Naive B cell (primary cell): ENCODE measurements at regions not wholly inside any gene's neighbourhood (a gene's known extent, or its start where the extent isn't known, plus 50 kb on each side); places are given as distances from the start of the nearest gene placed in this dataset.
A peak's percentile ranks its signal among the peaks of the same experiment; 100 is the strongest.
"Not testable (repeated sequence)": the region's sequence is repeated elsewhere in the genome, so short reads cannot be mapped to it uniquely, and the experiment has no call there.

Experiments used
- ATAC-seq, 2 donors: fragments of 150-1000 bp; cut with Tn5 transposase; 2 replicates each; pipeline ENCODE4 v1.10.0; 2021; ENCODE audit warnings: low read depth in 2 of 2, mild to moderate bottlenecking in 2 of 2, moderate library complexity in 2 of 2
- DNase-seq: peaks from one replicate; pipeline ENCODE4 v3.0.0; 2022
- H3K27ac Mint-ChIP-seq, 6 donors: one replicate each; pipeline ENCODE4 v1.8.0; 2020 to 2022; ENCODE audit warnings: mild to moderate bottlenecking in 6 of 6, mixed read lengths in 6 of 6, moderate library complexity in 5 of 6, inconsistent platforms in 2 of 6
- H3K27me3 Mint-ChIP-seq, 3 donors: one replicate each; pipeline ENCODE4 v1.8.0; 2021 to 2022; ENCODE audit warnings: mixed read lengths in 3 of 3, mild to moderate bottlenecking in 1 of 3
- H3K36me3 Mint-ChIP-seq, 2 donors: one replicate each; pipeline ENCODE4 v1.8.0; 2020 to 2022; ENCODE audit warnings: mixed read lengths in 2 of 2, inconsistent platforms in 1 of 2, mild to moderate bottlenecking in 1 of 2
- H3K4me1 Mint-ChIP-seq, 3 donors: one replicate each; pipeline ENCODE4 v1.8.0; 2020 to 2022; ENCODE audit warnings: mixed read lengths in 3 of 3, inconsistent platforms in 1 of 3, mild to moderate bottlenecking in 1 of 3, moderate library complexity in 1 of 3
- H3K4me3 Mint-ChIP-seq, 8 donors: one replicate each; pipeline ENCODE4 v1.8.0; 2020 to 2022; ENCODE audit warnings: mild to moderate bottlenecking in 8 of 8, mixed read lengths in 8 of 8, moderate library complexity in 8 of 8, inconsistent platforms in 2 of 8
- H3K9me3 Mint-ChIP-seq, 7 donors: one replicate each; pipeline ENCODE4 v1.8.0; 2020 to 2022; ENCODE audit warnings: mixed read lengths in 7 of 7, mild to moderate bottlenecking in 5 of 7, inconsistent platforms in 2 of 7, moderate library complexity in 1 of 7

DNA sequence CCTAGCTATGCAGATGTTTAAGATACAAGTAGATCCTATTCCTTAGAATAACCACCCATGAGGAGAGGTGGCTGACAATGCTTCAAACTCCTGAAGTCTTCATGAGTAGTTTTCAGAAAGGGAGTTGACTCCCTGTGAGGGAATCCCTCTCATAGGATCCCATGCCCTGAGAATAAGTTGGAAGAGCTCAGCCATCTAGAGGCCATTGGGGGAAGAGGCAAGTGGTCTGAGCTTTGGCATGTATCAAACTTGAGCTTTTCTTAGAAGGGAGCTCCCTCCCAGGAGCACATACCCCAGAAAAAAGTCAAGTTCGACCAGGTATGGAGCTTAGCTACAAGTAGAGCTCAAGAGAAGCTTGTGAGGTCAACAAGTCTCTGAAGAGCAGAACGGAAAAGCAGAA, 165.7 kb upstream of the RBM19 start:
- Mint-ChIP-seq H3K4me1 (no peaks in the 10 kb centered on the region), H3K9me3 (peaks cover 0 to 13% (median 3%) of the 10 kb centered on the region in 7 donors), H3K36me3 (no peaks in the 10 kb centered on the region)

GRCh38 chr12:114123108-114123507, 157.0 kb upstream of the RBM19 start:
- no peak overlapping the region for H3K27ac Mint-ChIP-seq
- H3K27me3 Mint-ChIP-seq: peaks cover 0 to 5% (median 0%) of the 10 kb centered on the region in 3 donors
- peak overlapping the region in 1 of 8 donors; percentile 21 for H3K4me3 Mint-ChIP-seq
- H3K36me3 Mint-ChIP-seq: no peaks in the 10 kb centered on the region
- ATAC-seq (no peak), DNase-seq (no peak)
- peaks cover 0 to 2% (median 0%) of the 10 kb centered on the region in 7 donors for H3K9me3 Mint-ChIP-seq
- no peaks in the 10 kb centered on the region for H3K4me1 Mint-ChIP-seq

More for the DNA sequence above, 165.7 kb upstream of the RBM19 start:
- DNase-seq: no peak
- no peak overlapping the region for H3K27ac Mint-ChIP-seq
- H3K27me3 Mint-ChIP-seq: peaks cover 0 to 7% (median 0%) of the 10 kb centered on the region in 3 donors
- ATAC-seq: no peak
- no peak overlapping the region for H3K4me3 Mint-ChIP-seq

DNA sequence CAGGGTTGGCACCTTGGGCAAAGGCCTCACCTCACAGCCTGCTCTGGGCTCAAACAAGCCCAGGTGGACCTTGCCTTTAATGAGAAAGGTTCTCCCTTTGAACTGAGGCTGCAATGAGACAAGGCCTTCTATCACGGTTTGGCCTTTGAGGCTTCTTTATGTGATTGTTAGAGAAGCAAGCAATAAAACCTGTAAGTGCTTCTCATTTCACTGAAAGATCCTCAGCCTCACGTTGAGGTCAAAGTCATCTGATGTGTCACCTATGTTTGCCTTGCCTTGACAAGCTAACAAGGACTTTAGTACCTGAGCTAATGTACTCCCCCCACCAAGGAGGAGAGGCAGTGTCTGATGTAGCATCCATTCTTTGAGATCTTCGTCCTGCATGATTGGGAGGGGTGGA, 155.9 kb upstream of the RBM19 start:
- H3K4me3 Mint-ChIP-seq: no peak overlapping the region
- H3K27me3 Mint-ChIP-seq: peaks cover 0 to 12% (median 6%) of the 10 kb centered on the region in 3 donors
- H3K4me1 Mint-ChIP-seq: no peaks in the 10 kb centered on the region
- no peak for ATAC-seq
- H3K36me3 Mint-ChIP-seq: no peaks in the 10 kb centered on the region
- H3K27ac Mint-ChIP-seq: no peak overlapping the region
- H3K9me3 Mint-ChIP-seq: peaks cover 0 to 2% (median 0%) of the 10 kb centered on the region in 7 donors
- no peak for DNase-seq

DNA sequence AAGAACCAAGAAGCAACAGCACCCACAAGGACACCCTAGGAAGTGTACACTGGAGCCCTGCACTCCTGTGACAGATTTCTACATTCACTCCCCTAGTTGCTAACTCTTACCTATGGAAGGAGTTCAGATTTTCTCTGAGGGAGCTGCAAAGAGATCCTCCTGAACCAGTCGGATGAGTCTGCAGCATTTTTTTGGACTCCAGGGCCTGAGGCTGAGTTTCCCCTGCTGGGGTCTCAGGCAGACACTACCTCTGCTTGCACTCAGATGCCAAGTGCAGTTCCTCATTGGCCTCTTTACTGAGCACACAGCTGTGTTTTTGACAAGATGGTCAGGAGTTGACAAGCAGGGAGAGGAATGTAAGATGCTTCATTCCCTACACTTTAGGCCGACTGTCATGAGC, 153.2 kb upstream of the RBM19 start:
- Mint-ChIP-seq H3K9me3 (peaks cover 0 to 19% (median 8%) of the 10 kb centered on the region in 7 donors), H3K4me1 (no peaks in the 10 kb centered on the region), H3K27me3 (peaks cover 0 to 12% (median 11%) of the 10 kb centered on the region in 3 donors), H3K27ac (no peak overlapping the region), H3K4me3 (no peak overlapping the region), H3K36me3 (peaks cover 0 to 4% of the 10 kb centered on the region in 2 donors)
- ATAC-seq (no peak), DNase-seq (no peak)

DNA sequence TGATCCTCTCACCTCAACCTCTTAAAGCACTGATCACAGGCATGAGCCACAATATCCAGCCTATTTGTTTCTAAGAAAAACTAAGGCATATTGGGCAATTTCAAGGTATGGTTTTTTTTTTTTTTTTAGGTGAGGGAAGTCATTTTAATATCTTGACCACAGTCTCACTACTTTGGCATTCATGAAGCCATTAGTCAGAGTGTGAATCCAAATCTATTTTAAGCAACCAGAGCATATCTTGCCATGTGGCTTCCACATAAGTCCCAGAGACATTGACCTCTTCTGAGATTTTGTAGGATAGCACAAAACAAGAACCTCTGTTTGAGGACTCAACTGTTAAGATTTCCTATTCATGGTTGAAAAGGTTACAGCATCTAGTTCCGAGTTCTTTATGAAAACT, 130.3 kb upstream of the RBM19 start:
- H3K36me3 Mint-ChIP-seq: no peaks in the 10 kb centered on the region
- H3K27me3 Mint-ChIP-seq: peaks cover 0 to 5% (median 0%) of the 10 kb centered on the region in 3 donors
- no peak for ATAC-seq
- peaks cover 0 to 15% (median 4%) of the 10 kb centered on the region in 7 donors for H3K9me3 Mint-ChIP-seq
- H3K4me1 Mint-ChIP-seq: no peaks in the 10 kb centered on the region
- no peak overlapping the region for H3K27ac Mint-ChIP-seq
- no peak overlapping the region for H3K4me3 Mint-ChIP-seq
- no peak for DNase-seq

GRCh38 chr12:114093520-114093919, 127.4 kb upstream of the RBM19 start:
- no peak for ATAC-seq
- peaks cover 0 to 26% (median 4%) of the 10 kb centered on the region in 7 donors for H3K9me3 Mint-ChIP-seq
- no peaks in the 10 kb centered on the region for H3K4me1 Mint-ChIP-seq
- no peak overlapping the region for H3K27ac Mint-ChIP-seq
- no peaks in the 10 kb centered on the region for H3K36me3 Mint-ChIP-seq
- no peak overlapping the region for H3K4me3 Mint-ChIP-seq
- DNase-seq: no peak
- H3K27me3 Mint-ChIP-seq: no peaks in the 10 kb centered on the region

DNA sequence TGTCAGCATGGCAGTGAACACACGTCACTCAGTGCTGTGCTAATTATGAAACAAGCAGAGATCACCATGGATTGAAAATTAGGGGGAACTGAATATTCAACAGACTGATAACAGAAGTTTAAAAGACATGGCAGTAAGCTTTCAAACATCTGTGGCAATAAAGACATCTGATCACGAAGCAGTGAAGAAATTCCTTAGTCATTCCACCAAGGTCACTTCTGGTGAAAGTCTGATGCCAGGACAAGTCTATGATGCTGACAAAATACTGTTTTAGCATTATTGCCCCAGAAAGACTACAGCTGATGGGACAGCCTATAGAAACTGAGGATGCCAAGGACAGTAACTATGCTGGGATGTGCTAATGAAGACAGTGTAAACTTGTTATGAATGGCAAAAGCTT, 126.9 kb upstream of the RBM19 start:
- Mint-ChIP-seq H3K4me1 (no peaks in the 10 kb centered on the region), H3K4me3 (no peak overlapping the region), H3K9me3 (peaks cover 0 to 26% (median 4%) of the 10 kb centered on the region in 7 donors), H3K27ac (no peak overlapping the region), H3K36me3 (no peaks in the 10 kb centered on the region), H3K27me3 (peaks cover 0 to 3% (median 0%) of the 10 kb centered on the region in 3 donors)
- DNase-seq (no peak), ATAC-seq (no peak)

GRCh38 chr12:114090211-114090610, 124.1 kb upstream of the RBM19 start:
- H3K4me3 Mint-ChIP-seq: no peak overlapping the region
- no peaks in the 10 kb centered on the region for H3K36me3 Mint-ChIP-seq
- H3K27ac Mint-ChIP-seq: no peak overlapping the region
- no peak for ATAC-seq
- DNase-seq: no peak
- peaks cover 0 to 26% (median 4%) of the 10 kb centered on the region in 7 donors for H3K9me3 Mint-ChIP-seq
- H3K27me3 Mint-ChIP-seq: peaks cover 0 to 4% (median 0%) of the 10 kb centered on the region in 3 donors
- no peaks in the 10 kb centered on the region for H3K4me1 Mint-ChIP-seq

DNA sequence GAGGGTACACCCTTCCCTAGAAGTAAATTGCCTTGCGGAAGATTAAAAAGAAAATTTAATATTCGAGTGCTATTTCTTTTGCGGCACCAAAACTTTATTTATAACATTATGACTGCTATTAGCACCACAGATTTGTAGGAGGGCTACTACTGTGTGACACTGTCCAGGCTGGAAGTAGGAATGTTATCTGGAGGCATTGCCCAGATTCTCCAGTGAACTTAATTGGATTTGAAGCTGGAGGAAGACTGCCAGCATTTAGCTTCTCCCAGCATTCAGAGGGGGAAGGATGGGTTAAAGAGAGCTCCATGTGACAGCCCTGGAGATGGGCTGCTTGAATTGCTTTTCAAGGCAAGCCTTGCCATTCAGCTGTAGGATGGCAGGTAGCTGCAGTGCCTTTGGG, 107.0 kb upstream of the RBM19 start:
- Mint-ChIP-seq H3K9me3 (peaks cover 0 to 2% (median 0%) of the 10 kb centered on the region in 7 donors), H3K4me3 (no peak overlapping the region), H3K36me3 (no peaks in the 10 kb centered on the region), H3K4me1 (no peaks in the 10 kb centered on the region), H3K27me3 (peaks cover 0 to 15% (median 4%) of the 10 kb centered on the region in 3 donors), H3K27ac (no peak overlapping the region)
- DNase-seq: no peak
- ATAC-seq: no peak

- H3K9me3 Mint-ChIP-seq: peaks cover 0 to 5% (median 2%) of the 10 kb centered on the region in 7 donors
- no peaks in the 10 kb centered on the region for H3K4me1 Mint-ChIP-seq
- H3K27ac Mint-ChIP-seq: no peak overlapping the region
- H3K27me3 Mint-ChIP-seq: peaks cover 4 to 19% (median 13%) of the 10 kb centered on the region in 3 donors
- ATAC-seq (no peak), DNase-seq (no peak)
- H3K4me3 Mint-ChIP-seq: no peak overlapping the region
- H3K36me3 Mint-ChIP-seq: peaks cover 0 to 4% of the 10 kb centered on the region in 2 donors
These were observed 103.4 kb upstream of the RBM19 start for GRCh38 chr12:114069507-114069906.

GRCh38 chr12:114064497-114064896, 98.4 kb upstream of the RBM19 start:
- Mint-ChIP-seq H3K9me3 (peaks cover 0 to 4% (median 4%) of the 10 kb centered on the region in 7 donors), H3K4me1 (no peaks in the 10 kb centered on the region), H3K4me3 (peak overlapping the region in 1 of 8 donors; percentile 18), H3K36me3 (peaks cover 0 to 5% of the 10 kb centered on the region in 2 donors), H3K27me3 (peaks cover 4 to 16% (median 14%) of the 10 kb centered on the region in 3 donors), H3K27ac (no peak overlapping the region)
- DNase-seq: no peak
- ATAC-seq: no peak

- ATAC-seq, DNase-seq, H3K9me3 Mint-ChIP-seq, H3K4me1 Mint-ChIP-seq, H3K4me3 Mint-ChIP-seq, H3K27ac Mint-ChIP-seq, H3K36me3 Mint-ChIP-seq: not testable (repeated sequence)
- peaks cover 4 to 16% (median 14%) of the 10 kb centered on the region in 3 donors for H3K27me3 Mint-ChIP-seq
These were observed 97.9 kb upstream of the RBM19 start for GRCh38 chr12:114064034-114064433.

GRCh38 chr12:114063435-114063834, 97.3 kb upstream of the RBM19 start:
- H3K27ac Mint-ChIP-seq: no peak overlapping the region
- peaks cover 0 to 4% (median 4%) of the 10 kb centered on the region in 7 donors for H3K9me3 Mint-ChIP-seq

GRCh38 chr12:114056351-114056750, 90.2 kb upstream of the RBM19 start:
- ATAC-seq, H3K27me3 Mint-ChIP-seq, DNase-seq, H3K36me3 Mint-ChIP-seq, H3K4me1 Mint-ChIP-seq, H3K4me3 Mint-ChIP-seq: not testable (repeated sequence)
- Mint-ChIP-seq H3K27ac (peak overlapping the region in 1 of 6 donors; percentile 80), H3K9me3 (peaks cover 0 to 13% (median 0%) of the 10 kb centered on the region in 7 donors)

More at GRCh38 chr12:114063435-114063834, 97.3 kb upstream of the RBM19 start:
- no peak overlapping the region for H3K4me3 Mint-ChIP-seq
- ATAC-seq (no peak), DNase-seq (no peak)
- peaks cover 4 to 16% (median 14%) of the 10 kb centered on the region in 3 donors for H3K27me3 Mint-ChIP-seq
- H3K36me3 Mint-ChIP-seq: peaks cover 0 to 5% of the 10 kb centered on the region in 2 donors
- H3K4me1 Mint-ChIP-seq: no peaks in the 10 kb centered on the region
